ENCODE measurements at regions not wholly inside any gene's neighbourhood (a gene's known extent, or its start where the extent isn't known, plus 50 kb on each side); places are given as distances from the start of the nearest gene placed in this dataset.
"Not testable (repeated sequence)": the region's sequence is repeated elsewhere in the genome, so short reads cannot be mapped to it uniquely, and the experiment has no call there.

- TF ChIP-seq CTCF (IDR thresholded peaks at IDR 0.05) = no peak
- Histone ChIP-seq H3K9me3 (no peaks in the 10 kb centered on the region), H3K27me3 (no peaks in the 10 kb centered on the region), H3K4me1 (peaks cover 8 to 41% of the 10 kb centered on the region in 2 donors), H3K27ac (no peak overlapping the region), H3K4me3 (no peak overlapping the region), H3K36me3 (no peaks in the 10 kb centered on the region)
- DNase-seq (ENCODE audit: low spot score in 2 of 2) = no peak
- intact Hi-C loops (cut with DNase I) = no loop called here
Observed at GRCh38 chr15:62413786-62414185, 248.7 kb upstream of the C2CD4B start.

GRCh38 chr15:62415498-62415897 lies 250.4 kb upstream of the C2CD4B start:
- no peak for TF ChIP-seq CTCF (IDR thresholded peaks at IDR 0.05)
- H3K4me3 ChIP-seq = no peak overlapping the region
- H3K9me3 ChIP-seq = no peaks in the 10 kb centered on the region
- no peaks in the 10 kb centered on the region for H3K27me3 ChIP-seq
- H3K36me3 ChIP-seq = no peaks in the 10 kb centered on the region
- H3K27ac ChIP-seq = peak overlapping the region; percentile 78 to 81
- intact Hi-C loops (cut with DNase I) = no loop called here
- H3K4me1 ChIP-seq = peaks cover 8 to 45% of the 10 kb centered on the region in 2 donors
- DNase-seq (ENCODE audit: low spot score in 2 of 2) = no peak

GRCh38 chr15:62416526-62416925 lies 251.4 kb upstream of the C2CD4B start:
- DNase-seq (ENCODE audit: low spot score in 2 of 2) = no peak
- H3K9me3 ChIP-seq = no peaks in the 10 kb centered on the region
- no peak for TF ChIP-seq CTCF (IDR thresholded peaks at IDR 0.05)
- peak overlapping the region; percentile 78 to 81 for H3K27ac ChIP-seq
- peaks cover 8 to 46% of the 10 kb centered on the region in 2 donors for H3K4me1 ChIP-seq
- intact Hi-C loops (cut with DNase I) = no loop called here
- H3K27me3 ChIP-seq = no peaks in the 10 kb centered on the region
- no peaks in the 10 kb centered on the region for H3K36me3 ChIP-seq
- no peak overlapping the region for H3K4me3 ChIP-seq

- no peaks in the 10 kb centered on the region for H3K36me3 ChIP-seq
- H3K27ac ChIP-seq = peak overlapping the region; percentile 78 to 81
- H3K4me1 ChIP-seq = peaks cover 8 to 45% of the 10 kb centered on the region in 2 donors
- H3K9me3 ChIP-seq = no peaks in the 10 kb centered on the region
- DNase-seq (ENCODE audit: low spot score in 2 of 2) = no peak
- TF ChIP-seq CTCF (IDR thresholded peaks at IDR 0.05) = no peak
- no peaks in the 10 kb centered on the region for H3K27me3 ChIP-seq
- intact Hi-C loops (cut with DNase I) = no loop called here
- no peak overlapping the region for H3K4me3 ChIP-seq
Observed at GRCh38 chr15:62417439-62417838, 252.4 kb upstream of the C2CD4B start.

- H3K36me3 ChIP-seq; intact Hi-C loops (cut with DNase I); H3K9me3 ChIP-seq; H3K27me3 ChIP-seq; H3K4me3 ChIP-seq; DNase-seq (ENCODE audit: low spot score in 2 of 2): not testable (repeated sequence)
- H3K27ac ChIP-seq = peak overlapping the region; percentile 30 to 81
- H3K4me1 ChIP-seq = peaks cover 5 to 35% of the 10 kb centered on the region in 2 donors
Observed at GRCh38 chr15:62418496-62418895, 253.4 kb upstream of the C2CD4B start.

GRCh38 chr15:62419192-62419591 lies 254.1 kb upstream of the C2CD4B start:
- Histone ChIP-seq H3K27me3 (no peaks in the 10 kb centered on the region), H3K4me3 (no peak overlapping the region), H3K9me3 (no peaks in the 10 kb centered on the region), H3K36me3 (no peaks in the 10 kb centered on the region), H3K4me1 (peaks cover 5 to 33% of the 10 kb centered on the region in 2 donors), H3K27ac (peak overlapping the region; percentile 42 to 81)
- no peak for DNase-seq (ENCODE audit: low spot score in 2 of 2)
- intact Hi-C loops (cut with DNase I) = no loop called here
- TF ChIP-seq CTCF (IDR thresholded peaks at IDR 0.05) = no peak

GRCh38 chr15:62420371-62420770 lies 255.3 kb upstream of the C2CD4B start:
- H3K36me3 ChIP-seq; H3K9me3 ChIP-seq; intact Hi-C loops (cut with DNase I); DNase-seq (ENCODE audit: low spot score in 2 of 2); H3K4me3 ChIP-seq; H3K27me3 ChIP-seq: not testable (repeated sequence)
- Histone ChIP-seq H3K4me1 (peaks cover 5 to 29% of the 10 kb centered on the region in 2 donors), H3K27ac (peak overlapping the region; percentile 42 to 81)

Measured in ascending aorta (tissue), 2 donors.